Liver (tissue), 8 donors: ENCODE measurements at regions not wholly inside any gene's neighbourhood (a gene's known extent, or its start where the extent isn't known, plus 50 kb on each side); places are given as distances from the start of the nearest gene placed in this dataset.

Experiments used
- DNase-seq: peaks from one replicate; pipeline ENCODE4 v3.0.0-alpha.2; 2017; ENCODE audit warnings: low spot score
- H3K27ac ChIP-seq, 2 donors: one replicate each; pipeline ENCODE4 v1.7.0; 2013; ENCODE audit warnings: inconsistent platforms in 2 of 2, low read length in 2 of 2, control low read depth in 1 of 2, low read depth in 1 of 2, mild to moderate bottlenecking in 1 of 2
- H3K27me3 ChIP-seq, 4 donors: one replicate each; pipeline versions ENCODE4 v1.6.1 to v1.7.0; 2013; ENCODE audit warnings: low read length in 3 of 4, inconsistent platforms in 1 of 4, mild to moderate bottlenecking in 1 of 4, moderate library complexity in 1 of 4; ENCODE audit not compliant: control insufficient read depth in 4 of 4, insufficient read depth in 4 of 4
- H3K36me3 ChIP-seq, 4 donors: one replicate each; pipeline versions ENCODE4 v1.6.1 to v1.7.0; 2013; ENCODE audit warnings: low read length in 3 of 4, mild to moderate bottlenecking in 3 of 4, low read depth in 1 of 4, moderate library complexity in 1 of 4; ENCODE audit not compliant: control insufficient read depth in 4 of 4, insufficient read depth in 3 of 4
- H3K4me1 ChIP-seq, 4 donors: one replicate each; pipeline versions ENCODE4 v1.6.1 to v1.7.0; 2013; ENCODE audit warnings: low read length in 3 of 4, mild to moderate bottlenecking in 3 of 4, moderate library complexity in 1 of 4; ENCODE audit not compliant: control insufficient read depth in 4 of 4, insufficient read depth in 4 of 4
- H3K4me3 ChIP-seq, 3 donors: one replicate each; pipeline versions ENCODE4 v1.6.1 to v1.7.0; 2013; ENCODE audit warnings: low read length in 3 of 3, control low read depth in 1 of 3, low read depth in 1 of 3, mild to moderate bottlenecking in 1 of 3
- H3K9ac ChIP-seq, 2 donors: one replicate each; pipeline ENCODE4 v1.7.0; 2013; ENCODE audit warnings: low read length in 2 of 2, mild to moderate bottlenecking in 2 of 2, moderate library complexity in 2 of 2, control low read depth in 1 of 2, low read depth in 1 of 2
- H3K9me3 ChIP-seq, 4 donors: one replicate each; pipeline versions ENCODE4 v1.6.1 to v1.7.0; 2013; ENCODE audit warnings: low read length in 3 of 4; ENCODE audit not compliant: control insufficient read depth in 4 of 4
- CTCF ChIP-seq: fragments of 150-350 bp; IDR thresholded peaks from 2 replicates; pipeline ENCODE4 v1.5.1; 2017; ENCODE audit warnings: improper control_type of control experiment, low read depth, low read length; ENCODE audit not compliant: missing input control
- NR2F2 ChIP-seq: IDR thresholded peaks from 2 replicates; pipeline ENCODE4 v1.6.1; 2016; ENCODE audit warnings: antibody characterized with exemption
- RAD21 ChIP-seq, 2 donors: IDR thresholded peaks; 2 replicates each; pipeline ENCODE4 v1.6.1; 2016; ENCODE audit warnings: antibody characterized with exemption in 2 of 2, mild to moderate bottlenecking in 2 of 2
- RXRA ChIP-seq, 2 donors: IDR thresholded peaks; 2 replicates each; pipeline ENCODE4 v1.6.1; 2017 to 2018; ENCODE audit warnings: antibody characterized with exemption in 2 of 2, mild to moderate bottlenecking in 1 of 2
- SP1 ChIP-seq: IDR thresholded peaks from 2 replicates; pipeline ENCODE4 v1.6.1; 2018; ENCODE audit warnings: antibody characterized with exemption, mild to moderate bottlenecking
- TAF1 ChIP-seq: conservative IDR thresholded peaks from 2 replicates; pipeline ENCODE4 v1.6.1; 2016; ENCODE audit warnings: antibody characterized with exemption, mild to moderate bottlenecking
- YY1 ChIP-seq: IDR thresholded peaks from 2 replicates; pipeline ENCODE4 v1.6.1; 2016; ENCODE audit warnings: antibody characterized with exemption, mild to moderate bottlenecking
- ZBTB33 ChIP-seq: IDR thresholded peaks from 2 replicates; pipeline ENCODE4 v1.6.1; 2016; ENCODE audit warnings: antibody characterized with exemption
- WGBS: extraction: QIAGEN DNeasy Blood & Tissue Kit; methylation state at CpG from one replicate; pipeline ENCODE4 v1.1.7; 2013; 5-methylcytosine and 5-hydroxymethylcytosine counted together
- donor health status: healthy.
- donor health status: healthy.
- donor health status: healthy.
- donor health status: healthy.
- donor health status: healthy.

- H3K27me3 ChIP-seq: no peaks in the 10 kb centered on the region
- H3K4me1 ChIP-seq: peaks cover 1 to 11% (median 3%) of the 10 kb centered on the region in 4 donors
- no peak overlapping the region for H3K4me3 ChIP-seq
- H3K9me3 ChIP-seq: no peaks in the 10 kb centered on the region
- peak overlapping the region in 1 of 2 donors; percentile 28 for H3K27ac ChIP-seq
- WGBS: 65% methylated on average over 6 of the region's 6 CpGs
- TF ChIP-seq SP1: peak; percentile 41
- no peak for TF ChIP-seq ZBTB33
- TF ChIP-seq NR2F2: peak; percentile 26
- TF ChIP-seq RXRA (IDR thresholded peaks at IDR 0.05): peak in 1 of 2 donors; percentile 15
- peak in 1 of 2 donors; percentile 39 for TF ChIP-seq RAD21 (IDR thresholded peaks at IDR 0.05)
- no peak for DNase-seq
- no peaks in the 10 kb centered on the region for H3K36me3 ChIP-seq
- H3K9ac ChIP-seq: no peak overlapping the region
Measured at GRCh38 chr4:123616951-123617461, 220.4 kb downstream of the SPRY1 start.

GRCh38 chr4:123617791-123618190, 221.2 kb downstream of the SPRY1 start:
- Histone ChIP-seq H3K4me3 (no peak overlapping the region), H3K9me3 (no peaks in the 10 kb centered on the region), H3K36me3 (no peaks in the 10 kb centered on the region), H3K27ac (no peak overlapping the region), H3K4me1 (peaks cover 1 to 11% (median 3%) of the 10 kb centered on the region in 4 donors), H3K9ac (no peak overlapping the region), H3K27me3 (no peaks in the 10 kb centered on the region)
- DNase-seq: no peak
- TF ChIP-seq NR2F2 (no peak), TAF1 (no peak), CTCF (no peak), ZBTB33 (no peak), YY1 (no peak)
- WGBS: 96% methylated on average over 1 of the region's 1 CpG

GRCh38 chr4:123618606-123619005, 222.0 kb downstream of the SPRY1 start:
- H3K4me1 ChIP-seq: peaks cover 1 to 11% (median 3%) of the 10 kb centered on the region in 4 donors
- no peak overlapping the region for H3K27ac ChIP-seq
- no peak overlapping the region for H3K4me3 ChIP-seq
- no peaks in the 10 kb centered on the region for H3K9me3 ChIP-seq
- 96% methylated on average over 1 of the region's 1 CpG for WGBS
- no peaks in the 10 kb centered on the region for H3K36me3 ChIP-seq
- no peaks in the 10 kb centered on the region for H3K27me3 ChIP-seq
- no peak for TF ChIP-seq YY1
- H3K9ac ChIP-seq: no peak overlapping the region
- no peak for DNase-seq
